ENCODE measurements at regions not wholly inside any gene's neighbourhood (a gene's known extent, or its start where the extent isn't known, plus 50 kb on each side); places are given as distances from the start of the nearest gene placed in this dataset.

DNA sequence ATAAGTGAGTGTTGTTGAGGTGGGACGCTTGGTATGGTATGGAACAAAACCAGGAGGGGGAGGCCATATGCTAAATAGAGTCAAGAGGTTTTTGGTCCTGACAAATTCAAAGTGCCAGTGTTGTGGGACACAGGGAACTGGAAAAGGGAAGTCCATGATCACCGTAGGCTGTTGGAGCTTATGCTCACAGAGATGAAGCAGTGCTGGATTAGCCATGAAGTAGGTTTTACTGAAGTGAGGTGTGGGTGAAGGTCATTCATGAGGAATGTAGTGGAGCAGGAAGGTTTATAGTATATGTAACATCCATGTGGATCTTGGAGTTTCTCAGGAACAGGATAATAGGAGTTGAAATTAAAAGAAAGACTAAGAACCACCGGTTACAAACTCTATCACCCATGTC lies 256.1 kb upstream of the PITX2 start:
- H3K79me2 ChIP-seq (replicated peaks; ENCODE audit: insufficient read depth, low read length), result no peaks in the 10 kb centered on the region
- no peaks in the 10 kb centered on the region for H3F3A ChIP-seq (ENCODE audit: insufficient read depth, low read length, poor library complexity, severe bottlenecking)
- H3K36me3 ChIP-seq (ENCODE audit: insufficient read depth, low read length), result no peaks in the 10 kb centered on the region
- TF ChIP-seq MXI1 (conservative IDR thresholded peaks at IDR 0.05; ENCODE audit: poor library complexity, severe bottlenecking), result no peak
- H3K9me2 ChIP-seq (ENCODE audit: insufficient read depth, low read length), result no peaks in the 10 kb centered on the region
- no peak overlapping the region for H3K27ac ChIP-seq (ENCODE audit: low read length)
- H4K20me1 ChIP-seq (ENCODE audit: insufficient read depth), result no peaks in the 10 kb centered on the region
- no peaks in the 10 kb centered on the region for H3K27me3 ChIP-seq (ENCODE audit: insufficient read depth, low read depth, low read length)
- no peaks in the 10 kb centered on the region for H3K9me3 ChIP-seq (ENCODE audit: low read length)
- H3K9ac ChIP-seq (ENCODE audit: low read length), result no peak overlapping the region
- H3K4me3 ChIP-seq (ENCODE audit: low read length), result no peak overlapping the region
- no peak overlapping the region for H2AFZ ChIP-seq (ENCODE audit: low read depth, low read length)
- H3K4me2 ChIP-seq (ENCODE audit: low read length), result no peak overlapping the region

DNA sequence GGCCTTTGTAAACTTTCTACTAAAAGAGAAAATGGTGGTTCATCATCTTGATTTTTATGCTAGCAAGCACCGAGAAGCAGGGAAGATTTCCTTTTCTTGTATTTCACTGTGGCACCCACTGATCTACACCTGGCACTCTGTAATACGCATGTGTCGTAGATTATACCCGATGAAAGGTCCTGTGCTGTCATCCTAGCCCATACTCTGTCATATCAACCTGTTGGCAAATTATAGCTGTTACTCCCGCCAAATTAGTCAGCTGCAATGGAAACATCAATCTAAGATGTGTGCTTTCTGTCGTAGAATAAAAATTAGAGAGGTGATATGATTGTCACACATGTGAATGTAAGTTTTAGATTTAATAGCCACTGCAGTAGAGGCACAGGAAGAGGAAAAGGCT lies 263.4 kb upstream of the PITX2 start:
- Histone ChIP-seq H3K36me3 (ENCODE audit: insufficient read depth, low read length) (no peaks in the 10 kb centered on the region), H3K9ac (ENCODE audit: low read length) (no peak overlapping the region), H4K20me1 (ENCODE audit: insufficient read depth) (no peaks in the 10 kb centered on the region), H3K9me3 (ENCODE audit: low read length) (no peaks in the 10 kb centered on the region), H2AFZ (ENCODE audit: low read depth, low read length) (no peak overlapping the region), H3K27me3 (ENCODE audit: insufficient read depth, low read depth, low read length) (no peaks in the 10 kb centered on the region), H3K4me2 (ENCODE audit: low read length) (no peak overlapping the region), H3F3A (ENCODE audit: insufficient read depth, low read length, poor library complexity, severe bottlenecking) (no peaks in the 10 kb centered on the region), H3K27ac (ENCODE audit: low read length) (no peak overlapping the region), H3K9me2 (ENCODE audit: insufficient read depth, low read length) (no peaks in the 10 kb centered on the region), H3K79me2 (replicated peaks; ENCODE audit: insufficient read depth, low read length) (no peaks in the 10 kb centered on the region), H3K4me3 (ENCODE audit: low read length) (no peak overlapping the region)
- TF ChIP-seq POLR2AphosphoS5 (IDR thresholded peaks at IDR 0.05) (peak; percentile 74), RAD21 (conservative IDR thresholded peaks at IDR 0.05) (no peak), EP300 (conservative IDR thresholded peaks at IDR 0.05; ENCODE audit: poor library complexity, severe bottlenecking) (peak; percentile 87)

DNA sequence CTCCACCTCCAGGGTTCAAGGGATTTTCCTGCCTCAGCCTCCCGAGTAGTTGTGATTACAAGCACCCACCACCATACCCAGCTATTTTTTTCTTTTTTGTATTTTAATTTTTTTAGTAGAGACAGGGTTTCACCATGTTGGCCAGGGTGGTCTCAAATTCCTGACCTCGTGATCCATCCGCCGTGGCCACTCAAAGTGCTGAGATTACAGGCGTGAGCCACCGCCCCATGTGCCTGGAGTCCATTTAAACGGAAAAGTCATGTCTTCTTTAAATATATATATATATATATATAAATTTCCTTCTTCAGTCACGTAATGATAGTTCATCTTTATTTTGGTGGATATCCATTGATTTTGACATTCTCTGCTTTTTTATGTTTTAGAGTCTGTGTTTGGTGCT lies 264.0 kb upstream of the PITX2 start:
- TF ChIP-seq MXI1 (conservative IDR thresholded peaks at IDR 0.05; ENCODE audit: poor library complexity, severe bottlenecking) (no peak), EZH2 (IDR thresholded peaks at IDR 0.05; ENCODE audit: borderline replicate concordance, insufficient read depth, low read length, poor library complexity, severe bottlenecking) (no peak), SMC3 (conservative IDR thresholded peaks at IDR 0.05; ENCODE audit: poor library complexity) (no peak), EP300 (conservative IDR thresholded peaks at IDR 0.05; ENCODE audit: poor library complexity, severe bottlenecking) (no peak), POLR2AphosphoS5 (IDR thresholded peaks at IDR 0.05) (no peak), TAF1 (IDR thresholded peaks at IDR 0.05; ENCODE audit: low read depth) (no peak)
- TF ChIP-seq, protein P1, sequence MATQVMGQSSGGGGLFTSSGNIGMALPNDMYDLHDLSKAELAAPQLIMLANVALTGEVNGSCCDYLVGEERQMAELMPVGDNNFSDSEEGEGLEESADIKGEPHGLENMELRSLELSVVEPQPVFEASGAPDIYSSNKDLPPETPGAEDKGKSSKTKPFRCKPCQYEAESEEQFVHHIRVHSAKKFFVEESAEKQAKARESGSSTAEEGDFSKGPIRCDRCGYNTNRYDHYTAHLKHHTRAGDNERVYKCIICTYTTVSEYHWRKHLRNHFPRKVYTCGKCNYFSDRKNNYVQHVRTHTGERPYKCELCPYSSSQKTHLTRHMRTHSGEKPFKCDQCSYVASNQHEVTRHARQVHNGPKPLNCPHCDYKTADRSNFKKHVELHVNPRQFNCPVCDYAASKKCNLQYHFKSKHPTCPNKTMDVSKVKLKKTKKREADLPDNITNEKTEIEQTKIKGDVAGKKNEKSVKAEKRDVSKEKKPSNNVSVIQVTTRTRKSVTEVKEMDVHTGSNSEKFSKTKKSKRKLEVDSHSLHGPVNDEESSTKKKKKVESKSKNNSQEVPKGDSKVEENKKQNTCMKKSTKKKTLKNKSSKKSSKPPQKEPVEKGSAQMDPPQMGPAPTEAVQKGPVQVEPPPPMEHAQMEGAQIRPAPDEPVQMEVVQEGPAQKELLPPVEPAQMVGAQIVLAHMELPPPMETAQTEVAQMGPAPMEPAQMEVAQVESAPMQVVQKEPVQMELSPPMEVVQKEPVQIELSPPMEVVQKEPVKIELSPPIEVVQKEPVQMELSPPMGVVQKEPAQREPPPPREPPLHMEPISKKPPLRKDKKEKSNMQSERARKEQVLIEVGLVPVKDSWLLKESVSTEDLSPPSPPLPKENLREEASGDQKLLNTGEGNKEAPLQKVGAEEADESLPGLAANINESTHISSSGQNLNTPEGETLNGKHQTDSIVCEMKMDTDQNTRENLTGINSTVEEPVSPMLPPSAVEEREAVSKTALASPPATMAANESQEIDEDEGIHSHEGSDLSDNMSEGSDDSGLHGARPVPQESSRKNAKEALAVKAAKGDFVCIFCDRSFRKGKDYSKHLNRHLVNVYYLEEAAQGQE (IDR thresholded peaks at IDR 0.05; ENCODE audit: borderline replicate concordance), result no peak
- no peak overlapping the region for H2AFZ ChIP-seq (ENCODE audit: low read depth, low read length)
- peaks cover 3% of the 10 kb centered on the region for H3K9me3 ChIP-seq (ENCODE audit: low read length)
- H3K27ac ChIP-seq (ENCODE audit: low read length), result no peak overlapping the region
- no peaks in the 10 kb centered on the region for H3K9me2 ChIP-seq (ENCODE audit: insufficient read depth, low read length)
- no peak overlapping the region for H3K4me2 ChIP-seq (ENCODE audit: low read length)
- H3K79me2 ChIP-seq (replicated peaks; ENCODE audit: insufficient read depth, low read length), result no peaks in the 10 kb centered on the region
- no peak overlapping the region for H3K9ac ChIP-seq (ENCODE audit: low read length)
- H3K27me3 ChIP-seq (ENCODE audit: insufficient read depth, low read depth, low read length), result no peaks in the 10 kb centered on the region
- no peaks in the 10 kb centered on the region for H3K36me3 ChIP-seq (ENCODE audit: insufficient read depth, low read length)
- H3F3A ChIP-seq (ENCODE audit: insufficient read depth, low read length, poor library complexity, severe bottlenecking), result no peaks in the 10 kb centered on the region
- H4K20me1 ChIP-seq (ENCODE audit: insufficient read depth), result no peaks in the 10 kb centered on the region
- H3K4me3 ChIP-seq (ENCODE audit: low read length), result no peak overlapping the region
